ENCODE measurements at regions not wholly inside any gene's neighbourhood (a gene's known extent, or its start where the extent isn't known, plus 50 kb on each side); places are given as distances from the start of the nearest gene placed in this dataset.
"Not testable (repeated sequence)": the region's sequence is repeated elsewhere in the genome, so short reads cannot be mapped to it uniquely, and the experiment has no call there.

DNA sequence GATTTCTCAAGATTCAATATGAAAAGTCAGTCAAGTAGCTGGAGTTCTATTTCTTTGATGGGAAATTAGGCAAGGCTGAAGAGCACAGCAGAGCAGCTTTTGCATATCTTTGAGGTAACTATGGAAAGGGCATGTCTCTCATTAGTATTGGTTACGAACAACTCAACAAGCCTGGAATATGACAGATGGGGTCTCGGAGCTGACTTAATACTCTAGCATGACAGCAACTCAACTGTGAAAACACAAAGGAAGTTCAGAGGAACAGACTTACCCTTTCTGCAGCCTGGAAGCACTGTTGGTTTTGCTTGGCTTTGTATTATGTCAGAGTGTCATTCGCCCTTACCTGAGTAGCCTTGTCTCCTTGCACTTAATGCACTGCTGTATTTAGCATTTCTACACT is 79.9 kb upstream of the AADAT start:
- no peak for DNase-seq (ENCODE audit: low spot score)

DNA sequence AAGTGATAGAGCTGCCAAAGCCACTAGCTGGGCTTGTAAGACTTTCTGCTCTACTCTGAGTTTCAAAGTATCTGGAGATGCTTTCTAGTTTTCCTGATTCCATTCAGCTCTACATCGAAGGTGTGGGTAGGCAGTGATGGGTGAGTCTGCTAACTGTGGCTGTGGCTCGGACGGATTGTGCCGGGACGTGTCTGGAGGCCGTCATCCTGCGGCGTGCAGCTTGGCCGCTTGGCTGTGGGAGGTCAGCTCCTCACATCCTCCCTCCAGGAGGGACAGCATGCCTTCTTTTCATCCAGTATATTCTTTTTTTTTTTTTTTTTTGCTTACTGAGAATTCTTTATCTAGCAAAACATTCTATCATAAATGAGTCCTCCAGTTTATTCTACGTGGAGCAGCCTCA is 77.9 kb upstream of the AADAT start:
- DNase-seq (ENCODE audit: low spot score): no peak

DNA sequence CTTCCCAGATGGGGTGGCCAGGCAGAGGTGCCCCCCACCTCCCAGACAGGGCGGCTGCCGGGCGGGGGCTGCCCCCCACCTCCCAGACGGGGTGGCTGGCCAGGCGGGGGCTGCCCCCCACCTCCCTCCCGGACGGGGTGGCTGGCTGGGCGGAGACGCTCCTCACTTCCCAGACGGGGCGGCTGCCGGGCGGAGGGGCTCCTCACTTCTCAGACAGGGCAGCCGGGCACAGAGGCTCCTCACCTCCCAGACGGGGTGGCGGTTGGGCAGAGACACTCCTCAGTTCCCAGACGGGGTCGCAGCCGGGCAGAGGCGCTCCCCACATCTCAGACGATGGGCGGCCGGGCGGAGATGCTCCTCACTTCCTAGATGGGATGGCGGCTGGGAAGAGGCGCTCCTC is 76.4 kb upstream of the AADAT start:
- not testable (repeated sequence) for DNase-seq (ENCODE audit: low spot score)

- no peak for DNase-seq (ENCODE audit: low spot score)
These were observed 72.7 kb upstream of the AADAT start for GRCh38 chr4:170162416-170162815.

- DNase-seq (ENCODE audit: low spot score): no peak
These were observed 67.9 kb upstream of the AADAT start for GRCh38 chr4:170157670-170158069.

- no peak for DNase-seq (ENCODE audit: low spot score)
These were observed 55.4 kb upstream of the AADAT start for GRCh38 chr4:170145120-170145519.

DNA sequence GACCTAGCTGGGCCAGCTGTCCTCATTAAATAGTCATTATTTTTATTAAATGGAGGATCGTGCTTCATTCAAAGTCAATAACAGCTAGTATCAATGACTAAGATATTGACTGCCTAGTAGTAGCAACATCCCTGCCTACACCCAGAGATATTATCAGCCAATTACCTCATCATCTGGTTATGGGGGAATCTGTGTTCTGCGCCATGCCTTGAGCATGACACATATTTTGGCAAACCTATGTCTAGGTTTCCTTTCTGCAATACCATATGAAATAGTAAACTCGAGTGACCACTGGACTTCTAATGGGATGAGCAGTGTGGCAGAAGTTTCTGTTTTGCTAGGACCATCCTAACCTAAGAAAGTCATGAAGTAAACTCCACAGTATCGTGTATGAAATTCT is 50.0 kb upstream of the AADAT start:
- DNase-seq (ENCODE audit: low spot score): no peak

Measured in HuH-7 (cell line).